GM06990 (cell line): ENCODE measurements at regions not wholly inside any gene's neighbourhood (a gene's known extent, or its start where the extent isn't known, plus 50 kb on each side); places are given as distances from the start of the nearest gene placed in this dataset.

Source experiments
- DNase-seq: peaks from one replicate; pipeline ENCODE4 v3.0.0-alpha.2; 2011; ENCODE audit not compliant: insufficient read length; ENCODE audit errors: extremely low read depth
- H3K27me3 ChIP-seq: replicated peaks from 2 replicates; pipeline ENCODE4 v1.6.0; 2011; ENCODE audit warnings: low read length; ENCODE audit not compliant: control insufficient read depth, insufficient read depth
- H3K36me3 ChIP-seq: 2 replicates; pipeline ENCODE4 v1.5.1; 2011; ENCODE audit warnings: low read length; ENCODE audit not compliant: control insufficient read depth, insufficient read depth
- H3K4me3 ChIP-seq: replicated peaks from 2 replicates; pipeline ENCODE4 v1.5.1; 2011; ENCODE audit warnings: low read depth, mild to moderate bottlenecking, control low read depth, low read length
- CTCF ChIP-seq: IDR thresholded peaks from 2 replicates; pipeline ENCODE4 v1.5.1; 2011; ENCODE audit warnings: low read length, control low read depth, mild to moderate bottlenecking, inconsistent platforms; ENCODE audit not compliant: insufficient read depth, poor library complexity, severe bottlenecking

DNA sequence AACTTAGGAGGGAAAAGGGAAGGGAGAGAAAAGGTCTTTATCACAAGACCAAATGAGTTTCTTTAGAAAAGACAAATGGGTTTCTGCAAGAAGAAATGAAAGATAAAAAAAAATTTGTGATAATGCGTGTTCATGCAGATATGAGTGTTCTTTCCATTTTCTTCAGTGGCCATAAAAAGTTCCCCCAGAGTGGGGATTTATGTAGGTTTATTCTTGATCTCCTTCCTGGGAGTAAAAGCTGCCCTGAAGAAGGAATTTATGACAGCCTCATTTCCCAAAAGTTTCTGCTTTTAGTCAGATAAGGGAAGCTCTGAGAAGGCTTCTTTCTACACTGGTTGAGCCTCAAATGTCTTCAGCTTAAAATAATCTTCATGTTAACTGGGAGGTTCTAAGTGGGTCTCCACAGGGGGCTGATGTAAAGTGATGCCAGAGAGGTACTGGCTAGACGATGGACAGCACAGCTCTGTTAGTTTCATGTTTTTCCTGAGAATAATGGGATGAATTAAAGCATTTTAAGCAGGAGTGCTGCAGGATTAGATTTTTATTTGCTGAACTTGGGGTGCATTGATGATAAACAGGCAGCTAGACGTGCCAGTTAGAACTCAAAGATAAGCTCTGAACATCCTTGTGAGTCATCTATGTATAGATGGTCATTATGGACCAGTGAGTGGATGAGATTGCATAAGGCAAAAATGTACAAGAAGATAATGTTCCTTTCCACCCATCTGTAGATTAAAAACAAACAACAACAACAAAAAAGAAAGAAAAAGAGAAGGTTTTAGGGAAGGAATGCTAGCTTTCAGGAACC, 65.6 kb upstream of the EPCAM start:
- Histone ChIP-seq H3K27me3 (no peaks in the 10 kb centered on the region), H3K36me3 (no peaks in the 10 kb centered on the region), H3K4me3 (no peak overlapping the region)
- TF ChIP-seq CTCF: no peak
- DNase-seq: no peak

DNA sequence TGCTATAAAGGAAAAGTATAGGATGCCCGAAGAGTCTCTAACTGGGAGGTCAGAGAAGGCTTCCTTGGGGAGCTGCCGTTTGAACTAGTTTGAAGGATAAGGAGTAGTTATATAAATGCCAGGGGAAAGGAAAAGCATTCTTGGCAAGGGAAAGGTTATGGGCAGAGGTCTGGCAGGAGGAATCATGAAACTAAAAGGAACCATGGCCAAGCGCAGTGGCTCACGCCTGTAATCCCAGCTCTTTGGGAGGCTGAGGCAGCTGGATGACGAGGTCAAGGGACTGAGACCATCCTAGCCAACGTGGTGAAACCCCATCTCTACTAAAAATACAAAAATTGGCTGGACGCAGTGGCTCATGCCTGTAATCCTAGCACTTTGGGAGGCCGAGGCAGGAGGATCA, 66.8 kb upstream of the EPCAM start:
- Histone ChIP-seq H3K27me3 (no peaks in the 10 kb centered on the region), H3K4me3 (no peak overlapping the region), H3K36me3 (no peaks in the 10 kb centered on the region)
- TF ChIP-seq CTCF: no peak
- no peak for DNase-seq

- Histone ChIP-seq H3K27me3 (no peaks in the 10 kb centered on the region), H3K4me3 (no peak overlapping the region), H3K36me3 (no peaks in the 10 kb centered on the region)
- TF ChIP-seq CTCF: no peak
- DNase-seq: no peak
Observed at GRCh38 chr2:47301731-47302130, 67.4 kb upstream of the EPCAM start.

DNA sequence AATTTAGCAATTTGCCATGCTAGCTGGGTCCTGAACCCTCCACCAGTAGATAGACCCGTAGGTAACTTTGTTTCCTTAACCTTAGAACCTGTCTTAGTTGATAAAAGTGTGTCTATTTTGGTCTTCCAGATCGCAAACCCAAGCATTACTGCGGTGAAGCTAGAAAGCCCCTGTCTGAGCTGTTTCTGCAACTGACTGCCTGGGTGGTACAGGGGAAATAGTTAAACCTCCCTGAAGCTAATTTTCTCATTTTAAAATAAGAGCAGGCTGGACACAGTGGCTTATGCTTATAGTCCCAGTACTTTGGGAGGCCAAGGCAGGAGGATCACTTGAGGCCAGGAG, 67.9 kb upstream of the EPCAM start:
- no peak for TF ChIP-seq CTCF
- DNase-seq: no peak
- Histone ChIP-seq H3K4me3 (peak overlapping the region; percentile 33), H3K36me3 (no peaks in the 10 kb centered on the region), H3K27me3 (no peaks in the 10 kb centered on the region)

DNA sequence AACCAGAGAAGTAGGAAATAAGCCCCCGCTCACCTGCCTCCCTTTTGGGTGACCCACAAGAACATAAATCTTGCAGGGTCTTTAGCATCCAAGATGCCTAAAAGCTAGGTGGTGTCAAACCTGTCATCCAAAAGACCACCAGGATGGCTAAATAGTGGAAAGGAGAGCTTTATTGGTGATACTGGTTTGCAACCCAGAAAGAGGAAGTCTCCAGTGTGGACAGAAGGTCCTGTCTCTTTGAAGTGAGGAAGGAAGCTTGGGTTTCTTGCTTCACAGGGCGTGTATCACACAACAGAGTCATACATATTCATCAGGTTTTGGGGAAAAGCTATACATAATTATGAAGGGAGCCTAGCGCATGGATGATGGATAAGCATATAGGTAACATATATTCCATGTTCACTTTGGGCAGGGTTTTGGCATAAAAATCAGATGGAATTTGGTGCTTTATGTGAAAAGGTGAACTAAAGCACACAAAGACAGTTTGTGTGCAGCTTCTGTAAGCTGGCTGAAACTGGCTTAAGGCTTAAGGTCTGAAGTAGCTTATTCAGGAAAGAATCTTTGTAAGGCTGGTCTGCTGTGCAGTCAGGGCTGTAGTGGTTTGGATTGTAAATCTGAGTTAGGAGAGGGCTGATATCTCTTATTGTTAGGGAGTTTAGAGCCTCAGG, 68.4 kb upstream of the EPCAM start:
- H3K27me3 ChIP-seq: no peaks in the 10 kb centered on the region
- DNase-seq: no peak
- H3K4me3 ChIP-seq: peak overlapping the region; percentile 33
- no peak for TF ChIP-seq CTCF
- H3K36me3 ChIP-seq: no peaks in the 10 kb centered on the region
